HG02884 (cell line): ENCODE measurements at regions not wholly inside any gene's neighbourhood (a gene's known extent, or its start where the extent isn't known, plus 50 kb on each side); places are given as distances from the start of the nearest gene placed in this dataset.
A peak's percentile ranks its signal among the peaks of the same experiment; 100 is the strongest.

Experiments used
- ATAC-seq: cut with Tn5 transposase; IDR thresholded peaks from one replicate; pipeline ENCODE4 v1.9.1; 2021; ENCODE audit warnings: mild to moderate bottlenecking, moderate library complexity; ENCODE audit not compliant: unreplicated experiment

DNA sequence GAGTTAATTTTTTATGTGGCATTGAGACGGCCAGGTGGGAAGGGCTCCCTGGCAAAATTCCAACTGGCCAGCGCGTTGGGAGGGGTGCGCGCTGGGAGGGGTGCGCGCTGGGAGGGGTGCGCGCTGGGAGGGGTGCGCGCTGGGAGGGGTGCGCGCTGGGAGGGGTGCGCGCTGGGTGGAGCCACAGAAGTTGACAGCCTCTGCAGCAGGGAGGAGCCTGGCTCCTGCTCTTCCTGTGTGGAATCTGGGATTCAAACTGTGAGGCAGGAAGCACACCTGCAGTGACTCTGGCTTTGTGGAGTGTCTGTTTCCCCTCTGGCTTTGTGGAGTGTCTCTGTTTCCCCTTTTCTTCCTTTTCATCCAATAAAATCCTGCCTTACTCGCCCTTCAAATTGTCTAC lies 147.9 kb upstream of the CBLN2 start:
- no peak for ATAC-seq

DNA sequence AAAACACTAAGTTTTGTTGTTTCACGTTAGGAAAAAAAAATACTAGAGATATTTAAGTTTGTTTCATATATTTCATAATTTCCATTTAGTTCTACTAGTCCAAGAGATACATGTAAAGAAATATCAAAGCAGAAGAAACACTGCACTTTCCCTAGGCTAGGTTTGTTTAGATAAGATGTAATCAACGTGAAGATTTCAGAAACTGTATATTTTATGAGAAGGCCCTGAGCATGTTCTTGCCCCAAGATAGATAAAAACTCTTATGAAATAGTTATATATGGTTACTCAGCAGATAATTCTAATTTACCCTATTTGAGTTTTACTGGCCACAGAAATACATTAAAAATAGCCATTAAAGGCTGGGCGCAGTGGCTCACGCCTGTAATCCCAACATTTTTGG lies 143.6 kb upstream of the CBLN2 start:
- no peak for ATAC-seq

- ATAC-seq: no peak
Measured at GRCh38 chr18:72675394-72675793, 131.3 kb upstream of the CBLN2 start.

DNA sequence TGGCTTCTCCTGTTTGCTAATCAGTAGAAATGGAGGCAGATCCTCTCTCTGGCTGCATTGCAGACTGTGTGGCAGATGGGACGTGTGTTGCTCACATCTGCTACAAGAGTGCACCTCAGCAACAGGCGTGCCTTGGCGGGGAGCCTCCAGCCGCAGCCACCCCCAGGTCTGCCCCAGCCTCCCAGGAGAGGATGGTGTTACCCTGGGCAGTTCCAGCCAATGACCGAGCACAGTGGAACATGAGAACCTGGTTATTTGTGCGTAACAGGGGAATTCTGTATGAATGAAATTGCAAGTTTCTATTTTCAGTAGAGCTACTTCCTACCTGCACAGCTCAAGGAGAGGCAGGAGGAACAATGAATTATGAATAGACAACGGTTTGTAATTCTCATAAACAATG lies 130.6 kb upstream of the CBLN2 start:
- ATAC-seq: peak; percentile 95

GRCh38 chr18:72673242-72673641 lies 129.1 kb upstream of the CBLN2 start:
- ATAC-seq: no peak

- peak; percentile 31 for ATAC-seq
Measured at GRCh38 chr18:72672364-72673184, 128.4 kb upstream of the CBLN2 start.

GRCh38 chr18:72667932-72668331 lies 123.8 kb upstream of the CBLN2 start:
- no peak for ATAC-seq

GRCh38 chr18:72652990-72653593 lies 109.0 kb upstream of the CBLN2 start:
- ATAC-seq: peak; percentile 95

- no peak for ATAC-seq
Measured at GRCh38 chr18:72651033-72651432, 106.9 kb upstream of the CBLN2 start.

- ATAC-seq: no peak
Measured at GRCh38 chr18:72648481-72648960, 104.4 kb upstream of the CBLN2 start.

- no peak for ATAC-seq
Measured at GRCh38 chr18:72648079-72648478, 103.9 kb upstream of the CBLN2 start.

DNA sequence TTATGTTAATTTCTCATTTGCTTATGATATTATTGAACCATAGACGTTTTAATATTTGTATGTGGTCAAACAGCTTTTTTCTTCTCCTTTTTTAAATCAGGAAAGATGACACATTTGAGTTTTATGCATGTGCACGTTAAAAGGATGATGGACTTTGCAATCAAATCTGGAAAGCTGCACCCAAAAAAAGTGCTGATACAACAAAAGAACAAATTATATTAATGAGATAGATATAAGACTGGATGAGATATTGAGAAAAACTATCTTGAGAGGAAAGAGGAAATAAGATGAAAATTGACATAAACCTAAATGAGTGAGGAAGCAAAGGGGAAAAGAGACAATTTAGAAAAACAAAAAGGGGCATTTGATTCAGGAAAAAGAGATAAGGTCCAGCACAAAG lies 96.4 kb upstream of the CBLN2 start:
- ATAC-seq: no peak

- no peak for ATAC-seq
Measured at GRCh38 chr18:72638376-72638775, 94.2 kb upstream of the CBLN2 start.

DNA sequence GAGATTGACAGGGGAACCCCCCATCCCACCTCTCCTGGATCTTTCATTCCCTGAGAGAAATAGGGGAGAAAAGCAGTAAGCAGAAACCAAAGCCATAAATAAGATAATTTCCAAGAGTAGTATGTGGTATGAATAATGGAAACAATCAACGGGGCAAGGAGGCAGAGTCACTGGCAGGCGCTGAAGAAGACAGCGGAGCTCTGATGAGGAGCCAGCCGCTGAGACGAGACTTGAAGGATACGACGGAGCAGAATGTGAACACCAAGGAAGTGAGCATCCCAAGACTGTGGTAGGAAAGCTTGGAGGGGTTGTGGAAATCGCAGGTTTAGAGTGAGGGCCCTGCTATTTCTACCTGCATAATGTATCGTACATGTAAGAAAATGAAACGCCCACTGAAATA lies 93.6 kb upstream of the CBLN2 start:
- no peak for ATAC-seq

- no peak for ATAC-seq
Measured at GRCh38 chr18:72637299-72637698, 93.2 kb upstream of the CBLN2 start.

GRCh38 chr18:72636611-72637010 lies 92.5 kb upstream of the CBLN2 start:
- ATAC-seq: no peak

GRCh38 chr18:72634500-72634899 lies 90.4 kb upstream of the CBLN2 start:
- no peak for ATAC-seq

DNA sequence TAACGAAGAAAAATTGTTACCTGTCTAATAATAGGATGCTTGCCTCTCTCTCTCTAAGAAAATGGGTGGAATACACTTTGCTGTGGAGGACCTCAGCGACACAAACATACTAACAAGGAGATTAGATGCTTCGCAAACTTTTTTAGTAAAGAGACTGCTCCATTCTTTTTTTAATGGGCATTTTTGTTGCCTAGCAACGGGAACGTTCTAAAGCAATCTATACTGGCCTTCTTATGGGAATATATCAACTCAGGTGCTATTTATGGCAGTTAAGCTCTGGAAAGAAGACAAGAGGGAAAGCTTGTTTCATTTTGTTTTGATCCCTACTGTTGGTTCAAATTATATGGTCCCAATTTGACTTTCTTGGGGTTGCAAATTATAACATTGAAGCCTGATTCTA lies 86.8 kb upstream of the CBLN2 start:
- ATAC-seq: no peak

- ATAC-seq: no peak
Measured at GRCh38 chr18:72623444-72623843, 79.3 kb upstream of the CBLN2 start.

DNA sequence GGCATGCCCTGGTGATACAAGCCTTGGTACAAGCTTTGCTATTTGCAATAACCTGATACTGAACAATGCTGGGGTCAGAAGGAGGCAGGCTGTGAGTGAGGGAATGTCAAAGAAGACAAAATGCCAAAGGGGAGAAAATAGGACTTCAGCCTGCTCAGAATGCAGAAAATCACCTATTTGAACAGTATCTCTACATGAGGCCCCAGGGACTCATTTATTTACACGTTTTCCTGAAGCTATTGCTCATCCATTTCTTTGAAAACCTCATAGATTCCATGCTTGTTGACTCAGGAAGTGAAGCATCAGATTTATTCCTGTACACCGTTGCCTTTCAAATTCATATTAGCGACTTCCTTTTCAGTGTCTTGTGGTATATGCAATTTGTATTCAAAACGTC lies 69.4 kb upstream of the CBLN2 start:
- no peak for ATAC-seq

DNA sequence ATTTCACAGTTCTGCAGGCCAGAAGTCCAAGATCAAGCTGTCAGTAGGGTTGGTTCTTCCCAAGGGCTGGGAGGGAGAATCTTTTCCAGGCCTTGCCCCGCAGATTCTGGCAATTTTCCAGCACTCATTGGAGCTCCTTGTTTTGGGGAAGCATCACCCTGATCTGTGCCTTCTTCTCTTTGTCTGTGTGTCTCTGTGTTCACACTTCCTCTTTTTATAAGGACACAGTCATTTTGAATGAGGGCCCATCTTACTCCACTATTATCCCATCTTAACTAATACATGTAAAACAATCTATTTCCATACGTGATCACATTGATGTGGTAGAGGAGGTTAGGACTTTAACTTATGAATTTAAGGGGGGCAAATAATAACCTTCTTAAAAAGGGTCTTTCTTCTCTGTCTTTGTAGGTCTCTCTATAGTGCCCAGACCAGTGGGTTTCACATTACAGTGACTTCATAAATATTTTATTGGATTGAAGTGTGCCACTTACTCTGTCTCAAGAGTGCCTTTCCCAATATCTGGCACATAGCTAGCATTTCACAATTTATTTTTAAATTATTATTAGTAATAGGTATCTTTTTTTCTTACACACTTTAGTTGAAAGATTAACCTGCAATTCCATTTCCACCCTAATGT lies 68.9 kb upstream of the CBLN2 start:
- peak; percentile 80 for ATAC-seq

GRCh38 chr18:72605376-72605775 lies 61.2 kb upstream of the CBLN2 start:
- no peak for ATAC-seq
